ENCODE measurements at regions not wholly inside any gene's neighbourhood (a gene's known extent, or its start where the extent isn't known, plus 50 kb on each side); places are given as distances from the start of the nearest gene placed in this dataset.

DNA sequence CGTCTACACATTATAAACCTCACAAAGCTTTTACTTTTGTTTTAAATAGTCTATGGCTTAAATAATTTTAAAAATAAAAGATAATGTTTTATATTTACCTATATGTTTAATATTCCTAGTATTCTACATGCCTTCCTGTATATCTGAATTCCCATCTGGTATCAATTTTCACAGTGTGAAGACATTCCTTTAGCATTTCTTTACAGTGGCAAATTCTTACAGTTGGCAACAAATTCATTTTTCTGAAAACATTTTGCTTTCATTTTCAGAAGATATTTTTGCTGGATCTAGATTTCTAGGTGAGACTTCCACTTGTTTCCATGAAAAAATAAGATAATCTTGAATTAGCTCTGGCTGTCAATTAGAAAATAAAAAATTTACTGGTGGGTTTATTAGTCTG, 471.4 kb upstream of the NAALADL2 start:
- TF ChIP-seq CTCF (IDR thresholded peaks at IDR 0.05) (no peak), POLR2A (IDR thresholded peaks at IDR 0.05) (no peak)

Data from transverse colon (tissue), 3 donors.